Esophagus squamous epithelium (tissue), 5 donors: ENCODE measurements at regions not wholly inside any gene's neighbourhood (a gene's known extent, or its start where the extent isn't known, plus 50 kb on each side); places are given as distances from the start of the nearest gene placed in this dataset.

Source experiments
- DNase-seq: peaks from one replicate; lab custom pipeline; 2025; lab: John Stamatoyannopoulos, UW
- H3K27ac ChIP-seq, 4 donors: fragments of 200-600 bp; sonication (generic); one replicate each; pipeline ENCODE4 v1.5.1; 2016 to 2019; ENCODE audit warnings: mild to moderate bottlenecking in 1 of 4
- H3K27me3 ChIP-seq, 4 donors: fragments of 200-600 bp; sonication (generic); 1 replicate in 3 of 4; 2 replicates in 1 of 4; pipeline versions ENCODE4 v1.5.1 to v1.6.0; 2017 to 2021; ENCODE audit warnings: antibody characterized with exemption in 1 of 4
- H3K36me3 ChIP-seq, 3 donors: fragments of 200-600 bp; sonication (generic); one replicate each; pipeline ENCODE4 v1.5.1; 2016 to 2019
- H3K4me1 ChIP-seq, 3 donors: fragments of 200-600 bp; sonication (generic); one replicate each; pipeline ENCODE4 v1.5.1; 2017 to 2019
- H3K4me3 ChIP-seq, 4 donors: fragments of 200-600 bp; sonication (generic); 1 replicate in 3 of 4; 2 replicates in 1 of 4; pipeline ENCODE4 v1.5.1; 2016 to 2019; ENCODE audit warnings: mild to moderate bottlenecking in 2 of 4, moderate library complexity in 1 of 4
- H3K9me3 ChIP-seq, 3 donors: fragments of 200-600 bp; sonication (generic); one replicate each; pipeline ENCODE4 v1.5.1; 2016 to 2019
- POLR2A ChIP-seq, 4 donors: fragments of 450-650 bp; IDR thresholded peaks; one replicate each; pipeline ENCODE4 v1.6.1; 2017; ENCODE audit warnings: antibody characterized with exemption in 4 of 4, mild to moderate bottlenecking in 4 of 4, moderate library complexity in 3 of 4
- WGBS, 2 donors: methylation state at CpG; one replicate each; pipeline ENCODE4 v1.1.5; 2018; 5-methylcytosine and 5-hydroxymethylcytosine counted together
- intact Hi-C: fragments of 100-400 bp; cut with DNase I; formaldehyde crosslinking; loops from one replicate; pipeline ENCODE4 v1.15.0; 2022
- TF ChIP-seq, protein P1 (sequence below), 6 experiments: fragments of 450-650 bp in 4 of 6; fragments of 200-600 bp in 2 of 6; sonication (generic) in 2 of 6; IDR thresholded peaks; one replicate each; pipeline ENCODE4 v1.5.1; 2016 to 2019; ENCODE audit warnings: antibody characterized with exemption in 6 of 6, mild to moderate bottlenecking in 4 of 6, moderate library complexity in 4 of 6
- donor health status: DM: yes; HTN: yes; CAD: no.

DNA sequence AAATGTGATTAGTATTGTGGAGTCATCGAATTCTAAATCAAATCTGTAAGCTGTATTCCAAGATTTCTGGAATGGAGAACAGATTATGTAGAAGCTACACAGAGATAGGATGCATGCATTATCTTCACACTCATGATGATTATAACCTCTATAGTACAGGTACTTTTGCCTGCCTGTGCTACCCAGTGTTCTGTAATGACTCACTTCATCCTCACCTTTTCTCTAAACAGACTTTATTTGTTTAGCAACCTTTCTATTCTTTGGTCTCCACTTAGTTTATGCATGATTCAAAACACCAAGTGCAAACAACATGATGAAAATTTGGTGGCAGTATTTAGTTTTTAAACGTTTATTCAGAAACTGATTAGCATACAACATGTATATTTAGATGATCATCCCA, 68.4 kb upstream of the PRPS1L1 start:
- Histone ChIP-seq H3K27ac (no peak overlapping the region), H3K9me3 (no peaks in the 10 kb centered on the region), H3K36me3 (no peaks in the 10 kb centered on the region), H3K27me3 (no peaks in the 10 kb centered on the region), H3K4me1 (no peaks in the 10 kb centered on the region), H3K4me3 (no peak overlapping the region)
- WGBS, 2 donors, result 47 to 55% methylated on average over 2 of the region's 2 CpGs
- intact Hi-C loops, result no loop called here
- DNase-seq, result no peak
- TF ChIP-seq POLR2A (IDR thresholded peaks at IDR 0.05), result no peak
- TF ChIP-seq, protein P1, sequence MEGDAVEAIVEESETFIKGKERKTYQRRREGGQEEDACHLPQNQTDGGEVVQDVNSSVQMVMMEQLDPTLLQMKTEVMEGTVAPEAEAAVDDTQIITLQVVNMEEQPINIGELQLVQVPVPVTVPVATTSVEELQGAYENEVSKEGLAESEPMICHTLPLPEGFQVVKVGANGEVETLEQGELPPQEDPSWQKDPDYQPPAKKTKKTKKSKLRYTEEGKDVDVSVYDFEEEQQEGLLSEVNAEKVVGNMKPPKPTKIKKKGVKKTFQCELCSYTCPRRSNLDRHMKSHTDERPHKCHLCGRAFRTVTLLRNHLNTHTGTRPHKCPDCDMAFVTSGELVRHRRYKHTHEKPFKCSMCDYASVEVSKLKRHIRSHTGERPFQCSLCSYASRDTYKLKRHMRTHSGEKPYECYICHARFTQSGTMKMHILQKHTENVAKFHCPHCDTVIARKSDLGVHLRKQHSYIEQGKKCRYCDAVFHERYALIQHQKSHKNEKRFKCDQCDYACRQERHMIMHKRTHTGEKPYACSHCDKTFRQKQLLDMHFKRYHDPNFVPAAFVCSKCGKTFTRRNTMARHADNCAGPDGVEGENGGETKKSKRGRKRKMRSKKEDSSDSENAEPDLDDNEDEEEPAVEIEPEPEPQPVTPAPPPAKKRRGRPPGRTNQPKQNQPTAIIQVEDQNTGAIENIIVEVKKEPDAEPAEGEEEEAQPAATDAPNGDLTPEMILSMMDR (IDR thresholded peaks at IDR 0.05), result no peak

DNA sequence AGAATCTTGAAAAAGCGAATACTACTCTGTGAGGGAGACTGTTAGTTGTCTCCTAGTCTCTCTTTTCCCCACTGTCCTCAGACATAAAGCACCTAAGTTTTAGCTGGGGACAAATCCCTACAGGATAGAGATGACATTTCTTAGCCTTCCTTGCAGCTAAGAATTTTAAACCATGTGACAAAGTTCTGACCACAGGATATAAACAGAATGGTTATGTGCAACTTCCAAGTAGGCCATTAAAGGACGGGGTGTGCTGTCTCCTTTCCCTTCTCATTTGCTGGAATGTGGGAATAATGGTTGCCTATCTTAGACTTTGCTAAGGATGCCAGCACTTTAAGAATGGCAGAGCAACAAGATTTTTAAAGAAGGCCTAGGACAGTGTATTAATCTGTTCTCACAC, 74.9 kb upstream of the PRPS1L1 start:
- no peak overlapping the region for H3K4me3 ChIP-seq
- TF ChIP-seq POLR2A (IDR thresholded peaks at IDR 0.05), result no peak
- TF ChIP-seq, protein P1 (IDR thresholded peaks at IDR 0.05), result no peak
- intact Hi-C loops, result no loop called here
- H3K27ac ChIP-seq, result no peak overlapping the region
- H3K9me3 ChIP-seq, result no peaks in the 10 kb centered on the region
- no peaks in the 10 kb centered on the region for H3K36me3 ChIP-seq
- no peak for DNase-seq
- no peaks in the 10 kb centered on the region for H3K4me1 ChIP-seq
- 83 to 89% methylated on average over 2 of the region's 2 CpGs for WGBS, 2 donors
- H3K27me3 ChIP-seq, result no peaks in the 10 kb centered on the region

DNA sequence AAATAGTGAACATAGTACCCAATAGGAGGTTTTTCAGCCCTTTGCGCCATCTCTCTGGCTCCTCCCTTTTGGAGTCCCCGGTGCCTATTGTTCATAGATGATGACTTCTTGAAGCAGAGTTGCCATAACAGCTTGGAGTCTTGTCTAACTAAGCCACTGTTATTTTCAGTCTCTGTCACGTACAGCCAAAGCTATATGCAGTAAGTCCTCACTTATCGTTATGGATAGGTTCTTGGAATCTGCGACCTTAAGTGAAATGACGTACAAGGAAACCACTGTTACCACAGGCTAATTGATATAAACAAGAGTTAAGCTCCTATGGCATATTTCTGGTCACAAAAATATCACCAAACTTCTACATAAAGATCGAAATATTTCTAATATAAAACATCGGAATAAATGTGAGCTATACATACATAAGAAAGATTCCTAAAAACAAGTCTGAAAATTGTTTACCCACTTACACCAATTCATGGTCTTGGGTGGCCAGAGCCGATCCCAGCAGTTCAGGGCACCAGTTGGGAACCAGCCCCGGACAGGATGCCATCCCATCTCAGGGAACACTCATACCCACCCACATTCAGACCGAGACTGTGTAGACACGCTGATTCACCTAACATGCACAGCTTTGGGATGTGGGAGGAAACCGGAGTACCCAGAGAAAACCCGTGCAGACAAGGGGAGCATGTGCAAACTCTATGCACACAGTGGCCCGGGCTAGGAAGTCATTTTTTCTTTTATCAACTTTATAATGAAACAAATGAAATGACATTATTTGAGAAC, 76.0 kb upstream of the PRPS1L1 start:
- no peaks in the 10 kb centered on the region for H3K4me1 ChIP-seq
- no peak for DNase-seq
- no peaks in the 10 kb centered on the region for H3K27me3 ChIP-seq
- H3K9me3 ChIP-seq, result no peaks in the 10 kb centered on the region
- TF ChIP-seq, protein P1 (IDR thresholded peaks at IDR 0.05), result no peak
- TF ChIP-seq POLR2A (IDR thresholded peaks at IDR 0.05), result no peak
- intact Hi-C loops, result no loop called here
- no peak overlapping the region for H3K27ac ChIP-seq
- 85 to 87% methylated on average over 13 to 15 of the region's 15 CpGs for WGBS, 2 donors
- no peak overlapping the region for H3K4me3 ChIP-seq
- H3K36me3 ChIP-seq, result no peaks in the 10 kb centered on the region

DNA sequence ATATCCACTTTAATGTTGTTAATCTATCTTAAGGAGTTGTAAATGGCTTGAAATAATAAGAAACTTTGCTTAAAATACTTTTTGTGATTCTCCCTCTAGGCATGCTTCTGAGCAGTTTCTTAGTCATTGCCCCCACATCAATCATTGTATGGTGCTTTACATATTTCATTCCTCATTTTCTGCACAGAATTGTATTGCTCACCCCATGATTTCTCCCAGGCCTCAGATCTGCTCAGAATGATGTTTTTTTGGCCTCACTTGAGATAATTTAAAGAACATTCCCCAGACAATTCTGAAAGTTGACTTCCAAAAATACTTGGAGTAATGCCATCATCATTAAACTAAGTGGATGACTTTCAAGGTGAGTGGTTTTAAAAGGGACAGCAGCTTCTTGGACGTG, 82.1 kb upstream of the PRPS1L1 start:
- TF ChIP-seq, protein P1 (IDR thresholded peaks at IDR 0.05), result no peak
- no peak for TF ChIP-seq POLR2A (IDR thresholded peaks at IDR 0.05)
- Histone ChIP-seq H3K9me3 (no peaks in the 10 kb centered on the region), H3K36me3 (no peaks in the 10 kb centered on the region), H3K27ac (no peak overlapping the region), H3K4me3 (no peak overlapping the region), H3K4me1 (no peaks in the 10 kb centered on the region), H3K27me3 (no peaks in the 10 kb centered on the region)
- DNase-seq, result no peak
- WGBS, 2 donors, result 38 to 43% methylated on average over 1 of the region's 1 CpG
- intact Hi-C loops, result no loop called here

GRCh38 chr7:18116661-18117060, 89.0 kb upstream of the PRPS1L1 start:
- intact Hi-C loops, result no loop called here

More at GRCh38 chr7:18116661-18117060, 89.0 kb upstream of the PRPS1L1 start:
- Histone ChIP-seq H3K9me3 (no peaks in the 10 kb centered on the region), H3K4me1 (no peaks in the 10 kb centered on the region), H3K27me3 (no peaks in the 10 kb centered on the region), H3K4me3 (no peak overlapping the region), H3K27ac (no peak overlapping the region), H3K36me3 (no peaks in the 10 kb centered on the region)
- TF ChIP-seq, protein P1 (IDR thresholded peaks at IDR 0.05), result no peak
- no peak for TF ChIP-seq POLR2A (IDR thresholded peaks at IDR 0.05)
- 100% methylated on average over 1 of the region's 1 CpG for WGBS, 2 donors
- no peak for DNase-seq
